ENCODE measurements at regions not wholly inside any gene's neighbourhood (a gene's known extent, or its start where the extent isn't known, plus 50 kb on each side); places are given as distances from the start of the nearest gene placed in this dataset.

DNA sequence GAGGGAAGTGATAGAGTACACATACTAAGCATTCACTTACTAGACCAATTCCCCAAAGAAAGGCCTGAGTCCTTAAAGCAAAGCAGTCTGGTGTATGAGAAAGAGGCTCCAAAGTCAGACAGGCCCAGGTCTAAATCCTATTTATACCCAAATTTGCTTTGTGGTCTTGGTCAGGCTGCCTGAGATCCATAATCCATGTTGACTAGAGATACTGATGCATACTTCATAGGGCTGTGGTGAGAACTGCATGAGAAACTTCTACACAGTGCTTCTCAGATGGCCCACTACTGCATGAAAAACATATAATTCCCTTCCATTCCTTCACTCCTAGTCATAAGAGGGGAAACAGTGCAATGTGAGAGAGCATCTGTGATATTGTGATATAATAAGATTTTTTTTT, 81.6 kb upstream of the SP4 start:
- TF ChIP-seq, protein P1, sequence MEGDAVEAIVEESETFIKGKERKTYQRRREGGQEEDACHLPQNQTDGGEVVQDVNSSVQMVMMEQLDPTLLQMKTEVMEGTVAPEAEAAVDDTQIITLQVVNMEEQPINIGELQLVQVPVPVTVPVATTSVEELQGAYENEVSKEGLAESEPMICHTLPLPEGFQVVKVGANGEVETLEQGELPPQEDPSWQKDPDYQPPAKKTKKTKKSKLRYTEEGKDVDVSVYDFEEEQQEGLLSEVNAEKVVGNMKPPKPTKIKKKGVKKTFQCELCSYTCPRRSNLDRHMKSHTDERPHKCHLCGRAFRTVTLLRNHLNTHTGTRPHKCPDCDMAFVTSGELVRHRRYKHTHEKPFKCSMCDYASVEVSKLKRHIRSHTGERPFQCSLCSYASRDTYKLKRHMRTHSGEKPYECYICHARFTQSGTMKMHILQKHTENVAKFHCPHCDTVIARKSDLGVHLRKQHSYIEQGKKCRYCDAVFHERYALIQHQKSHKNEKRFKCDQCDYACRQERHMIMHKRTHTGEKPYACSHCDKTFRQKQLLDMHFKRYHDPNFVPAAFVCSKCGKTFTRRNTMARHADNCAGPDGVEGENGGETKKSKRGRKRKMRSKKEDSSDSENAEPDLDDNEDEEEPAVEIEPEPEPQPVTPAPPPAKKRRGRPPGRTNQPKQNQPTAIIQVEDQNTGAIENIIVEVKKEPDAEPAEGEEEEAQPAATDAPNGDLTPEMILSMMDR (IDR thresholded peaks at IDR 0.05): no peak
- TF ChIP-seq ZFX (IDR thresholded peaks at IDR 0.05; ENCODE audit: borderline replicate concordance): no peak
- H3K27ac ChIP-seq: no peak overlapping the region

DNA sequence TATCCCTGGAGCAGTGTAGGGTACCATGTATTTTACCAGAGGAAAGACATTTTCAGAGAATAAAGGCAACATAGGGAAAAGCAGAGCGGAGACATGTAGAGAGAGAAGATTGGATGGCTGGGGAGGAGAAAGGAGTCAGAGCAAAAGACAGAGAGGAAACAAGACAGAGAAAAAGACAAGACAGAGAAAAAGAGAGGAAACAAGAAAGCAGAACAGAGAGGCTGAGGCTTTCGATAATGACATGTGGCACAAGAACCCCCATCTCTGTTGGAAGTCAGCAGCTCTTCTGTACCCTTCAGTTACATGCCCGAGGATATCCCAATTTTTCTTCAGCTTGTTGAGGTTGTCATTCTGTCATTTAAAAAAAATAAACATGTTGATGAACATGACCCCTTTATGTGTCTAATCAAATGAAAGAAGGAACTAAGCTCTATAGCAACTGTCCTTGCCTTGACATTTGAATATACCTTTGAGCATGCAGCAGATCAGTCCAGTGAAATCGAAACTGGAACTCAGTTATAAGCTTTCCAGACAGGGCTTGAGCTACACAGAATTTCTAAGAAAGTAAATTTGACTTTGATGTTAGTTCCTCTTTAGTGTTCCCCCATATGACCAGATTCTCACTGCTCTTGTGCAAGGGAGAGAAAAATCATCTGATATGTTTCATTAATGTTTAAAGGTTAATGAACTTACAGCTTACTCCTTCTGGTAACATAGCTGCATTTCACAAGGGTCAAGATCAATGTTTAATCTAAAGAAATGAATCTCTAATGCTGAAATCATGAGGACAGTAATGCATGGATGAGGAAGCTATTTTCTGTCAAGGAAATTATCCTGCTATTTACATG, 75.1 kb upstream of the SP4 start:
- no peak for TF ChIP-seq ZFX (IDR thresholded peaks at IDR 0.05; ENCODE audit: borderline replicate concordance)
- TF ChIP-seq, protein P1 (IDR thresholded peaks at IDR 0.05): no peak
- H3K27ac ChIP-seq: no peak overlapping the region

- TF ChIP-seq, protein P1 (IDR thresholded peaks at IDR 0.05): no peak
- no peak for TF ChIP-seq ZFX (IDR thresholded peaks at IDR 0.05; ENCODE audit: borderline replicate concordance)
- H3K27ac ChIP-seq: no peak overlapping the region
Measured at GRCh38 chr7:21353388-21353780, 74.5 kb upstream of the SP4 start.

DNA sequence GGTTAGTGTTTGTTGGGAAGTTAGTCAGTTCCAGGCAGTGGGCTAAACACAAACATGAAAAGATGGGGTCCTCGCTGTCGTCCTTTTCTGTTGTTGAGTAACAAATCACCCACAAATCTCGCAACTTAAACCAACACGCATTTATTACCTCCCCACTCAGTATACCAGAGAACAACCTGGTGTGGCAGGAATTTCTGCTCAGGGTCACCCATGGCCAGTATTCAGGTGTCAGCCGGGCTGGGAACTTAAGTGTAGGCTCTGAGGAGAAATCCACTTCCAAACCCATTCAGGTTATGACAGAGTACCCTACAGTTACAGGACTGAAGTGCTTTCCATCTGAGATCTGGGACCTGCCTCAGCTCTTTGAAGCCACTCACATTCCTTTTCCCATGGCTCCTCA, 73.6 kb upstream of the SP4 start:
- no peak for TF ChIP-seq ZFX (IDR thresholded peaks at IDR 0.05; ENCODE audit: borderline replicate concordance)
- TF ChIP-seq, protein P1 (IDR thresholded peaks at IDR 0.05): no peak
- no peak overlapping the region for H3K27ac ChIP-seq

- no peak overlapping the region for H3K27ac ChIP-seq
- TF ChIP-seq ZFX (IDR thresholded peaks at IDR 0.05; ENCODE audit: borderline replicate concordance): no peak
- TF ChIP-seq, protein P1 (IDR thresholded peaks at IDR 0.05): no peak
Measured at GRCh38 chr7:21355406-21355874, 72.4 kb upstream of the SP4 start.

DNA sequence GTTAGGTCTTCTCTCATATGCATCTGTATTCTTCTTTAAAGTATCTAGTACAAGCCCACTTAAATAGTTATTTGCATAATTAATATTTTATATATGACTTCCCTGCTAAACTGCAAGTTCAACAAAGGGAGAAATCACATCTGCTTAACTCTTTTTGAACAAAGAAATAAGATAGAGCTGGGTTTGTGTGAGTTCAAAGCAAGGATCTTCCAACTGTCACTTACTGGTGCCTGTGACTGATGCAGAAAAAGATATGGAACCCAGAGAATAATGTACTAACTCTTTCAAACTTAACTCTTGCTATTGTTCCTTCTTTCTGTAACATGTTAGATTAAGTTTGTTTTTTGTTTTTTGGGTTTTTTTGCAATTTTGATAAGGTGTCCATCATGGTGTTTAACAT, 71.3 kb upstream of the SP4 start:
- no peak for TF ChIP-seq ZFX (IDR thresholded peaks at IDR 0.05; ENCODE audit: borderline replicate concordance)
- TF ChIP-seq, protein P1 (IDR thresholded peaks at IDR 0.05): no peak
- H3K27ac ChIP-seq: no peak overlapping the region
